Sigmoid colon (tissue), 6 donors: ENCODE measurements at regions not wholly inside any gene's neighbourhood (a gene's known extent, or its start where the extent isn't known, plus 50 kb on each side); places are given as distances from the start of the nearest gene placed in this dataset.

Experiments
- DNase-seq: peaks from one replicate; pipeline ENCODE4 v3.0.0-alpha.2; 2019
- H3K27ac ChIP-seq, 4 donors: fragments of 200-600 bp; sonication (generic); one replicate each; pipeline ENCODE4 v1.5.1; 2016 to 2019; ENCODE audit warnings: mild to moderate bottlenecking in 1 of 4
- H3K27me3 ChIP-seq, 3 donors: fragments of 200-600 bp; sonication (generic); one replicate each; pipeline ENCODE4 v1.5.1; 2019; ENCODE audit warnings: mild to moderate bottlenecking in 1 of 3
- H3K36me3 ChIP-seq, 4 donors: fragments of 200-600 bp; sonication (generic); one replicate each; pipeline ENCODE4 v1.5.1; 2016 to 2019
- H3K4me1 ChIP-seq, 4 donors: fragments of 200-600 bp; sonication (generic); one replicate each; pipeline ENCODE4 v1.5.1; 2017 to 2019
- H3K4me3 ChIP-seq, 4 donors: fragments of 200-600 bp; sonication (generic); one replicate each; pipeline ENCODE4 v1.5.1; 2017 to 2019; ENCODE audit warnings: mild to moderate bottlenecking in 2 of 4, moderate library complexity in 1 of 4
- H3K9me3 ChIP-seq, 4 donors: fragments of 200-600 bp in 3 of 4; sonication (generic) in 3 of 4; one replicate each; pipeline versions ENCODE4 v1.5.1 to v1.6.1; 2013 to 2019
- EP300 ChIP-seq, 4 donors: sonication (generic); formaldehyde crosslinking; IDR thresholded peaks; one replicate each; pipeline ENCODE4 v1.6.1; 2017; ENCODE audit warnings: antibody characterized with exemption in 4 of 4
- POLR2A ChIP-seq, 2 donors: fragments of 450-650 bp; IDR thresholded peaks; one replicate each; pipeline ENCODE4 v1.6.1; 2016; ENCODE audit warnings: antibody characterized with exemption in 2 of 2, mild to moderate bottlenecking in 2 of 2, moderate library complexity in 2 of 2
- POLR2AphosphoS5 ChIP-seq, 4 donors: sonication (generic); formaldehyde crosslinking; IDR thresholded peaks; one replicate each; pipeline ENCODE4 v1.6.1; 2017; ENCODE audit warnings: antibody characterized with exemption in 4 of 4
- WGBS, 2 donors: extraction: QIAGEN DNeasy Blood & Tissue Kit; methylation state at CpG; one replicate each; pipeline ENCODE4 v1.1.7; 2013; 5-methylcytosine and 5-hydroxymethylcytosine counted together
- intact Hi-C: fragments of 100-400 bp; cut with DNase I; formaldehyde crosslinking; loops from one replicate; pipeline ENCODE4 v1.15.1; 2023
- TF ChIP-seq, protein P1 (sequence below), 4 experiments: fragments of 450-650 bp in 3 of 4; fragments of 200-600 bp in 1 of 4; IDR thresholded peaks; one replicate each; pipeline ENCODE4 v1.5.1; 2016 to 2019; ENCODE audit warnings: antibody characterized with exemption in 4 of 4, mild to moderate bottlenecking in 3 of 4, moderate library complexity in 2 of 4
- donor health status: healthy with polysubstance abuse.
- donor health status: healthy.

DNA sequence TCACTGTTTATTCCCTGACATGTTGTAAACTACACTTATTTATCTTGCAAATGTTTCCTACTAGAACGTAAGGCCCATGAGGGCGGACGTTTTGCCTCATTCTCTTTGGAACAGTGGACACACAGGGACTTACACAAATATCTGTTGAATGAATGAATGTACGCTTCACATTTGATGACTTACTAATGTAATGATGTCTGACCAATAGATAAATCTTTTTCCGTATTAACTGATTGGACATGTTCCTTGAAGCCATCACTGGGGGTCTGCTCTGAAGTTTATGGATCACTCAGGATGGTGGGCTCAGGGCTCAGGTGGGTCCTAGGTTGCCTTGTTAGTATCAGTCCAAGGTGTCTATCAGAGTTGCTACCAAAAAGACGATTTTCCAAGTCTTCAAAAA lies 763.2 kb upstream of the TPTE start:
- WGBS, 2 donors, result 62 to 77% methylated on average over 6 of the region's 6 CpGs
- H3K27ac ChIP-seq, result no peak overlapping the region
- no peak overlapping the region for H3K4me3 ChIP-seq
- intact Hi-C loops, result no loop called here
- DNase-seq, result no peak
- H3K36me3 ChIP-seq, result no peaks in the 10 kb centered on the region
- H3K9me3 ChIP-seq, result peaks cover 0 to 21% (median 0%) of the 10 kb centered on the region in 4 donors
- H3K4me1 ChIP-seq, result no peaks in the 10 kb centered on the region
- TF ChIP-seq POLR2AphosphoS5 (IDR thresholded peaks at IDR 0.05), result no peak
- TF ChIP-seq POLR2A (IDR thresholded peaks at IDR 0.05), result no peak
- no peaks in the 10 kb centered on the region for H3K27me3 ChIP-seq

DNA sequence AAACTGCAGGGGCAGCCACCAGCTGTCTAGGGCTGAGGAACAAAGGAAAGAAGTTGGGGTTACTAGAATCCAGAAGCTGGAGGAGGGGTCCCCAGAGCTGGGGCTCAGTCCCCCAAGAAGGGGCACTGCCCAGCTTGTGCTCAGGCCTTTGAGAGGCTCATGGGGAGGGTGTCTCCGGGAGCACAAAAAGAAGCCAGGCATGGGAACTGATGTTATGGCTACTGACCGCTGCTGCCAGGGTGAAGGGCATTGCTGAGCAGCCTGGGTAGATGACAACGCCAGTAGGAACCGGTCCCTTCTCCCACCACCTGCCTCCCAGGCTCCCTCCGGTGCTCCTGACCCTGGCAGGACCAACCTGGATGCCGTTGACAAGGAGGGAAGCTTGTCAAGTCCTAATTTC lies 762.5 kb upstream of the TPTE start:
- no peaks in the 10 kb centered on the region for H3K4me1 ChIP-seq
- no peak for TF ChIP-seq POLR2A (IDR thresholded peaks at IDR 0.05)
- TF ChIP-seq POLR2AphosphoS5 (IDR thresholded peaks at IDR 0.05), result no peak
- no peak for TF ChIP-seq EP300 (IDR thresholded peaks at IDR 0.05)
- TF ChIP-seq, protein P1, sequence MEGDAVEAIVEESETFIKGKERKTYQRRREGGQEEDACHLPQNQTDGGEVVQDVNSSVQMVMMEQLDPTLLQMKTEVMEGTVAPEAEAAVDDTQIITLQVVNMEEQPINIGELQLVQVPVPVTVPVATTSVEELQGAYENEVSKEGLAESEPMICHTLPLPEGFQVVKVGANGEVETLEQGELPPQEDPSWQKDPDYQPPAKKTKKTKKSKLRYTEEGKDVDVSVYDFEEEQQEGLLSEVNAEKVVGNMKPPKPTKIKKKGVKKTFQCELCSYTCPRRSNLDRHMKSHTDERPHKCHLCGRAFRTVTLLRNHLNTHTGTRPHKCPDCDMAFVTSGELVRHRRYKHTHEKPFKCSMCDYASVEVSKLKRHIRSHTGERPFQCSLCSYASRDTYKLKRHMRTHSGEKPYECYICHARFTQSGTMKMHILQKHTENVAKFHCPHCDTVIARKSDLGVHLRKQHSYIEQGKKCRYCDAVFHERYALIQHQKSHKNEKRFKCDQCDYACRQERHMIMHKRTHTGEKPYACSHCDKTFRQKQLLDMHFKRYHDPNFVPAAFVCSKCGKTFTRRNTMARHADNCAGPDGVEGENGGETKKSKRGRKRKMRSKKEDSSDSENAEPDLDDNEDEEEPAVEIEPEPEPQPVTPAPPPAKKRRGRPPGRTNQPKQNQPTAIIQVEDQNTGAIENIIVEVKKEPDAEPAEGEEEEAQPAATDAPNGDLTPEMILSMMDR (IDR thresholded peaks at IDR 0.05), result no peak
- 61 to 72% methylated on average over 6 of the region's 6 CpGs for WGBS, 2 donors
- H3K27ac ChIP-seq, result no peak overlapping the region
- H3K9me3 ChIP-seq, result peaks cover 0 to 28% (median 0%) of the 10 kb centered on the region in 4 donors
- no peak for DNase-seq
- peaks cover 0 to 3% (median 0%) of the 10 kb centered on the region in 3 donors for H3K27me3 ChIP-seq
- intact Hi-C loops, result no loop called here
- H3K4me3 ChIP-seq, result no peak overlapping the region
- no peaks in the 10 kb centered on the region for H3K36me3 ChIP-seq

DNA sequence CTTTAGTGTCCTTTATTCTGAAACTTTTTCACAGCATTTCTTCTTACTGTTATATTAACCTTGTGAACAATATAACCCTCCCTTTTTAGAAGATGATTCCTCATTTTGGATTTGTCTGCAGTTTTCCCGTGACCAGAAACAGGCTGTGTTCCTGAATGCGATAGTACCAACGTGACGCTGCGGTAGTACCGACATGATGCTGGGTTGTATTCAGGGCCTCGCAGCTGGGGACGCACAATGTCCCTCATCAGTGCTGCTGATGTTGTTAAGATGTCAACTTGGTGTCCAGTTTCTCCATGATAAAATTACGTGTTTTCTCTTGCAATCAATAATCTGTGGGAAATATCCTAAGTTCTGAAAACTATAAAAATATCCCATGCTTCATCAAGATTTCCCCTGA lies 761.4 kb upstream of the TPTE start:
- H3K9me3 ChIP-seq, result peaks cover 0 to 28% (median 0%) of the 10 kb centered on the region in 4 donors
- intact Hi-C loops, result no loop called here
- H3K36me3 ChIP-seq, result no peaks in the 10 kb centered on the region
- peaks cover 0 to 9% (median 0%) of the 10 kb centered on the region in 3 donors for H3K27me3 ChIP-seq
- H3K27ac ChIP-seq, result no peak overlapping the region
- H3K4me3 ChIP-seq, result no peak overlapping the region
- TF ChIP-seq, protein P1 (IDR thresholded peaks at IDR 0.05), result no peak
- TF ChIP-seq POLR2AphosphoS5 (IDR thresholded peaks at IDR 0.05) (no peak), EP300 (IDR thresholded peaks at IDR 0.05) (no peak), POLR2A (IDR thresholded peaks at IDR 0.05) (no peak)
- no peak for DNase-seq
- WGBS, 2 donors, result 82 to 84% methylated on average over 9 of the region's 9 CpGs
- no peaks in the 10 kb centered on the region for H3K4me1 ChIP-seq

DNA sequence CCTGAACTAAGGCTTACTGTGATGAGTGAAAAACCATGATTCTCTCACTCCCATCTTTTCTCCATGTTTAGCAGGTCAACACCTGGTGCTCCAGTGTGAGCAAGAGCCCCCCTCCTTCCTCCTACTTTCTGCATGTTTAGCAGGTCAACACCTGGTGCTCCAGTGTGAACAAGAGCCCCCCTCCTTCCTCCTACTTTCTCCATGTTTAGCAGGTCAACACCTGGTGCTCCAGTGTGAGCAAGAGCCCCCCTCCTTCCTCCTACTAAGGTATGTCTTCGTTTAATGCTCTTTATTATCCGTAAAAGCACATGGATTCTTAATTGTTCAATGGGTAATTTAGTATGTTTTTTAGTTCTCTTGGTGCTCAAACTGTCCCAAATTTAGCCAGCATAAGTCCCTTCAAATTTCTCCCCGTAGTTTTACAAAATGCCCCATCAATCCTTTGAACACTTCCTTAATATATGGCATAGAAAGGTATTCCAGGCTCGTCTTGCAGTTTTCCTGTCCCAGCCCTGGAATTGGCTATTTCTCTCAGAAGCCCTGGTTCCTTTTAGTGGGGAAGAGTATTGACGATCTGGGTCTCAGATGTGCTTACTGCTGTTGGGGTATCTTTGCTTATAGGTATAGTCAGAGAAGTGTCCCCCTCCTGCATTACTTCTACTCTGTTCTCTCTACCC lies 760.8 kb upstream of the TPTE start:
- peaks cover 0 to 27% (median 0%) of the 10 kb centered on the region in 4 donors for H3K9me3 ChIP-seq
- intact Hi-C loops, result no loop called here
- no peak overlapping the region for H3K4me3 ChIP-seq
- H3K4me1 ChIP-seq, result no peaks in the 10 kb centered on the region
- TF ChIP-seq, protein P1 (IDR thresholded peaks at IDR 0.05), result no peak
- TF ChIP-seq EP300 (IDR thresholded peaks at IDR 0.05), result peak in 1 of 4 donors; percentile 14
- DNase-seq, result no peak
- H3K36me3 ChIP-seq, result no peaks in the 10 kb centered on the region
- H3K27me3 ChIP-seq, result peaks cover 0 to 9% (median 0%) of the 10 kb centered on the region in 3 donors
- 61 to 65% methylated on average over 5 of the region's 5 CpGs for WGBS, 2 donors
- no peak overlapping the region for H3K27ac ChIP-seq

DNA sequence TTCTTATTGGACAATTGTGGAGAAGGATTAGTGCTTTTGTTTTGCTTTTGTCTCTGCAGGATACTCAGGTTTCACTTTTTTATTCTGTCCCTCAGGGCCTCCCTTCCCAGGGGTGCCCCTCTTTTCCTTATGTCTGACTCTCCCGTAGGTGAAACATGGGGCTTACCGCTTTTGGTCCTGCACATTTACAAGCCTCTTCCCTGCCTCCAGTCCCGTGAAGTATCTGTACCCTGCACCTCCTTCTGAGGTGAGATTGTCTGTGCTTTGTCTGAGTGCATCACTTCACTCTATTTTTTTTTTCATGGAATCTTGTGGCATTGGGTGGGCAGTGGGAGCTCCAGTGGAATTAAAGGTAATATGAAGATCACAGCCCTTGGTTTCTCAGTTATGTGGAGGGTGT lies 758.1 kb upstream of the TPTE start:
- WGBS, 2 donors, result 72 to 74% methylated on average over 3 of the region's 3 CpGs

More for the DNA sequence above, 758.1 kb upstream of the TPTE start:
- Histone ChIP-seq H3K27ac (no peak overlapping the region), H3K4me3 (no peak overlapping the region), H3K27me3 (peaks cover 0 to 21% (median 0%) of the 10 kb centered on the region in 3 donors), H3K36me3 (no peaks in the 10 kb centered on the region), H3K4me1 (no peaks in the 10 kb centered on the region), H3K9me3 (peaks cover 0 to 35% (median 0%) of the 10 kb centered on the region in 4 donors)
- TF ChIP-seq, protein P1 (IDR thresholded peaks at IDR 0.05), result no peak
- TF ChIP-seq POLR2AphosphoS5 (IDR thresholded peaks at IDR 0.05) (no peak), EP300 (IDR thresholded peaks at IDR 0.05) (no peak), POLR2A (IDR thresholded peaks at IDR 0.05) (no peak)
- intact Hi-C loops, result no loop called here
- no peak for DNase-seq
